Muscle layer of colon (tissue), 2 donors: ENCODE measurements at regions not wholly inside any gene's neighbourhood (a gene's known extent, or its start where the extent isn't known, plus 50 kb on each side); places are given as distances from the start of the nearest gene placed in this dataset.
"Not testable (repeated sequence)": the region's sequence is repeated elsewhere in the genome, so short reads cannot be mapped to it uniquely, and the experiment has no call there.

Experiments
- H3K27ac ChIP-seq: one replicate; pipeline ENCODE4 v1.7.0; 2013; ENCODE audit warnings: low read depth, mild to moderate bottlenecking, low read length, moderate library complexity
- H3K27me3 ChIP-seq, 2 donors: one replicate each; pipeline ENCODE4 v1.7.0; 2013; ENCODE audit warnings: low read length in 2 of 2, mild to moderate bottlenecking in 2 of 2; ENCODE audit not compliant: insufficient read depth in 2 of 2, control insufficient read depth in 1 of 2
- H3K36me3 ChIP-seq: one replicate; pipeline ENCODE4 v1.7.0; 2013; ENCODE audit warnings: mild to moderate bottlenecking, low read length; ENCODE audit not compliant: insufficient read depth
- H3K4me1 ChIP-seq: one replicate; pipeline ENCODE4 v1.7.0; 2013; ENCODE audit warnings: mild to moderate bottlenecking, low read length; ENCODE audit not compliant: insufficient read depth
- H3K4me3 ChIP-seq, 2 donors: one replicate each; pipeline ENCODE4 v1.7.0; 2013; ENCODE audit warnings: low read length in 2 of 2, low read depth in 1 of 2, mild to moderate bottlenecking in 1 of 2, moderate library complexity in 1 of 2
- H3K9ac ChIP-seq: one replicate; pipeline ENCODE4 v1.7.0; 2013; ENCODE audit warnings: low read length
- H3K9me3 ChIP-seq: one replicate; pipeline ENCODE4 v1.7.0; 2013; ENCODE audit warnings: mild to moderate bottlenecking, low read length
- donor health status: abdominal sarcoma.
- donor health status: Adenocarcinoma of cecum.

DNA sequence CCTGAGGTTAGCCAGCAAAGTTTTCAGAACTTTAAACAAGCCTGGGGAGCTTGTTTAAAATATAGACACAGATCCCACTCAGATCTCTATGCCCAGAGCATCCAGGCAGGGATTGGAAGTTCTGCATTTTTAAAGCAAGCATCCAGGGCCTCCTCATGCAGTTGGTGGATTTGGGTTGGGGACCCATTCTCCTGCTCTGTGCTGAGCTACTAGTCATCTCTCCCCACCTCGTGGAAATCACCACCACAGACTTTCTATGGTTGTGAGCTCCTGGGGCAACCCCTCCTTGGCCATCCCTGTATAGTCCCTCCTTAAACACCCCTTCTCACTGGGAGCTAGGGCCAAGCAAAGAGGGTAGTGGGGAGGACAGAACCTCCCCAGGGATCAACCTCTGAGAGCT lies 73.5 kb upstream of the CASZ1 start:
- Histone ChIP-seq H3K27ac (no peak overlapping the region), H3K4me3 (no peak overlapping the region), H3K9ac (no peak overlapping the region), H3K36me3 (no peaks in the 10 kb centered on the region), H3K9me3 (no peaks in the 10 kb centered on the region), H3K27me3 (peaks cover 0 to 19% of the 10 kb centered on the region in 2 donors), H3K4me1 (peaks cover 8% of the 10 kb centered on the region)

DNA sequence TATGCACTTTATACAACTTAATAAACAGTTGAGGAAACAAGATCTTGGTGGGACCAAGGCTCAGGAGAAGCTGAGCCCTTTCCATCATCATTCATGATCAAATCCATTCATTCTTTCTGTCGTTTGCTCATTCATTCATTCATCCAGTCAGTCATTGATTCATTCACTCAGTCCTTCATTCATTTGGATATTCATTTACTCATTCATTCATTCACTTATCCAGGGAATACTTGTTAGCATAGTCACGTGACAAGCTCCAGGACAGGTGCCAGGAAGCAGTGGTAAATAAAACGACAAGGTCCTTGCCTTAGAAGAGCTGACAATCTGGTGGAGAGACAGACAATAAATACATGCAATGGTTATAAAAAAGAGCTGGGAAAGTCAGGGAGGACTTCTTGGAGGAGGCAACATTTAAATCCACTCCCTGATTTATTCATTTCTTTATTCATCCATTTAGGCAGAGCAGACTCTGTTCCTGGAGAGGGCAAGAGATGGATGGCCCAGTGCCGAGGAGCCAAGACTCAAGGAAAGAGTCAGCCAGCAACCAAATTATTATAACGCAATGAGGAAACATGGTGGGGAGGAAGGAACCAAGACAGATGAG lies 74.1 kb upstream of the CASZ1 start:
- Histone ChIP-seq H3K36me3 (no peaks in the 10 kb centered on the region), H3K4me1 (peaks cover 8% of the 10 kb centered on the region), H3K9ac (no peak overlapping the region), H3K4me3 (no peak overlapping the region), H3K27ac (no peak overlapping the region), H3K9me3 (no peaks in the 10 kb centered on the region), H3K27me3 (peaks cover 0 to 17% of the 10 kb centered on the region in 2 donors)

DNA sequence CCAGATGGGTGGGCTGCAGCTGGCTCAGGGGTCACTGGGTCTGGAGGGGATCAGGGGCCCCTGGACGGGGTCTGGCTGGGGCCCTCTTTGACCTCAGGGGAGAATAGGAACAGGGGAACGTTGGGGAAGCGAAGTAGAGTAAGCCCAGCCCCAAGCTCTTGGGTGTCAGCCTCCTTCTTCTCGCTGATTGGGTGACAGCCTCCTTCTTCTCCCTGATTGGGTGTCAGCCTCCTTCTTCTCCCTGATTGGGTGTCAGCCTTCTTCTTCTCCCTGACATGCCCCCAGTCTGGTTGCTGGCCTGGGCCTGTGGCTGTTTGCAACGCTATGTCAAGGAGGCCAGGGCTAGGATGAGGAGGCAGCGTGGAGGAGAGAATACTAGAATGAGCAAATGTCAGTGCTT lies 76.7 kb upstream of the CASZ1 start:
- Histone ChIP-seq H3K9me3 (no peaks in the 10 kb centered on the region), H3K9ac (no peak overlapping the region), H3K4me3 (no peak overlapping the region), H3K27ac (no peak overlapping the region), H3K36me3 (no peaks in the 10 kb centered on the region), H3K4me1 (no peaks in the 10 kb centered on the region), H3K27me3 (peaks cover 0 to 9% of the 10 kb centered on the region in 2 donors)

DNA sequence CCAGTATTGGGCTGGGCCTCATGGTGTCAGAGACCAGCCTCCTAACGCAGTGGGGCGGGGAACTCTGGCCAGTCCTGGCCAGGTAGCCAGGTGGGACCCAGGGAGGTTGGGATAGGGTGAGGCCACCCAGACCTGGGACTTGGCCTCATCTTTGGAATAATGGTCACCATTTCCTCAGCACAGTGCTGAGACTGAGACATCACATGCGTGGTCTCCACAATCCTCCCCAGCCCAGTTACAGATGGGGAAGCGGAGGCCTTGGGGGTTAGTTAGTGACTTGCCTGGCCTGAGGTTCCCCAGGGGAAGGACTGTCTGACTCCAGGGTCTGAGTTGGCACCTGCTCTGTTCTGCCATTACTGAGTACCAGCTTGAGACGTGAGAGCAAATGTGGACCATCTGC lies 77.9 kb upstream of the CASZ1 start:
- H3K9me3 ChIP-seq = no peaks in the 10 kb centered on the region
- no peaks in the 10 kb centered on the region for H3K36me3 ChIP-seq
- no peaks in the 10 kb centered on the region for H3K4me1 ChIP-seq
- no peaks in the 10 kb centered on the region for H3K27me3 ChIP-seq
- H3K4me3 ChIP-seq = no peak overlapping the region
- H3K27ac ChIP-seq = no peak overlapping the region
- H3K9ac ChIP-seq = no peak overlapping the region

DNA sequence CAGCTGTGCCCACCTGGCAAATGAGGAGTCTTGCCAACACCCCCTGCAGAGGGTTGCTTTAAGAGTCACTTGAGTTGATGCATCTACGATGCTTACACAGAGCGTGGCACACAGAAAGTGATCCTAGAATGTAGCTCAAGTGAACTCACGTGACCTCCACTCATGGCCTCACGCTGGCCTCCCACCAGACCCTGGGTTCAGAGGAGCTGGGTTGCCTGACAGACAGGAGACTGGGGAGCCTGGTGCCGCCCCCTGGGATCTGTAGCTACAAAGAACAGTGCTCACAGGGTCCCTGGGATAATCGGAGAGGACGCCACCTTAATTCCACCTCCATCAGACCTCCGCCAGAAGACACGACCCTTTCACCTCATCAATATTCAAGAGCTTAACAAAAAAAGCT lies 81.4 kb upstream of the CASZ1 start:
- Histone ChIP-seq H3K27ac (no peak overlapping the region), H3K4me3 (no peak overlapping the region), H3K36me3 (no peaks in the 10 kb centered on the region), H3K4me1 (no peaks in the 10 kb centered on the region), H3K9ac (no peak overlapping the region), H3K27me3 (no peaks in the 10 kb centered on the region), H3K9me3 (no peaks in the 10 kb centered on the region)

DNA sequence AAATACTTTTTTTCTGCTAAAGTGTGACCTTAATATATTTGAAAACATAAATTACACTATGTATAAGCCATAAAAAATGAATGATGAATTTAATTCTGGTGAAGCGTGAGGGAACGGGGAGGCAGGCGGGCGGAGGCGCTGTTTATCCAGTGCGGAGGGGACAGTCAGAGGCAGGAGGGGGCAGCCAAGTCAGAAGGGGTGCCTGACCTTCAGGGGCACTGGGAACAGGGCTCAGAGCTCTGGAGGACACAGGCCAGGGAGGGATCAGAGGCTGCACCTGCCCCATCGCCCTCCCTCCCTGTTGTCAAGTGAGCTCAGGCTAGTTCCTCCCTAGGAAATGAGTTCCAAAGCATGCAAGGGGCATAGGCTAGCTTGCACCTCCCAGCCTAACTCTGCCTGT lies 82.0 kb upstream of the CASZ1 start:
- H3K4me3 ChIP-seq = no peak overlapping the region
- no peaks in the 10 kb centered on the region for H3K27me3 ChIP-seq
- no peaks in the 10 kb centered on the region for H3K4me1 ChIP-seq

DNA sequence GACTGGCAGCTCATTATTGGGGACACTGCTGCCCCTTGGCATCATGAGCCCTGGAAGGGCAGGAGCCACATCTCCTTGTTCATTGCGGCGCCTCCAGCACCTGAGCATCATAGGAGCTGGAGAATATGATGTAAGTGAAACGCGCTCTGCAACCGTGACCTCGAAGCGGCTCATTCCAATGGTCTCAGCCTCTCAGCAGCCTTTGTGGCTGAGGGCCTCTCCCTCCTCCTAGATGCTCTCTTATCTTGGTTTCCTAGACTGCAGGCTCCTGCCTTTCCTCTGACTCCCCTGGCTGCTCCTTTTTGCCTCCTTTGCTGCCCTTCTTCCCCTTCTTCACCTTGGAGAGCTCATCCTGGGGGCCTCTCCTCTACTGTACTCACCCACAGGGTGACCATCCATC lies 83.6 kb upstream of the CASZ1 start:
- Histone ChIP-seq H3K9me3 (no peaks in the 10 kb centered on the region), H3K36me3 (no peaks in the 10 kb centered on the region), H3K9ac (no peak overlapping the region), H3K27ac (no peak overlapping the region), H3K4me3 (no peak overlapping the region), H3K27me3 (no peaks in the 10 kb centered on the region), H3K4me1 (no peaks in the 10 kb centered on the region)

More for the DNA sequence above, 82.0 kb upstream of the CASZ1 start:
- Histone ChIP-seq H3K9ac (no peak overlapping the region), H3K36me3 (no peaks in the 10 kb centered on the region), H3K9me3 (no peaks in the 10 kb centered on the region), H3K27ac (no peak overlapping the region)

DNA sequence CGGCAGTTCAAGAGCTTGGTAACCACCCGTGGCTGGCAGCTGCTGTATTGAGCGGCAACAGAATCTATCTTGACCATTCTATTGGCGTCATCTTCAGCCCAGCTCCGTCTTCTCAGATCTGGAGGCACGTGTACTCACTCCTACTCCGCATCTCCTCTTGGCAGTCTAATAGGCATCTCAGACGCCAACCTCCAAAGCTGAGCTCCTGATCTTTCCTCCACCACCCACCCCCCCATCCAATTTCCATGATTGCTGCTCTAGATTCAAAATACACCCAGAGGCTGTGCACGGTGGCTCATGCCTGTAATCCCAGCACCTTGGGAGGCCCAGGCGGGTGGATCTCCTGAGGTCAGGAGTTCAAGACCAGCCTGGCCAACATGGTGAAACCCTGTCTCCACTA lies 84.6 kb upstream of the CASZ1 start:
- no peak overlapping the region for H3K4me3 ChIP-seq
- no peaks in the 10 kb centered on the region for H3K9me3 ChIP-seq
- no peak overlapping the region for H3K9ac ChIP-seq
- no peaks in the 10 kb centered on the region for H3K36me3 ChIP-seq
- H3K4me1 ChIP-seq = no peaks in the 10 kb centered on the region
- no peak overlapping the region for H3K27ac ChIP-seq
- no peaks in the 10 kb centered on the region for H3K27me3 ChIP-seq

DNA sequence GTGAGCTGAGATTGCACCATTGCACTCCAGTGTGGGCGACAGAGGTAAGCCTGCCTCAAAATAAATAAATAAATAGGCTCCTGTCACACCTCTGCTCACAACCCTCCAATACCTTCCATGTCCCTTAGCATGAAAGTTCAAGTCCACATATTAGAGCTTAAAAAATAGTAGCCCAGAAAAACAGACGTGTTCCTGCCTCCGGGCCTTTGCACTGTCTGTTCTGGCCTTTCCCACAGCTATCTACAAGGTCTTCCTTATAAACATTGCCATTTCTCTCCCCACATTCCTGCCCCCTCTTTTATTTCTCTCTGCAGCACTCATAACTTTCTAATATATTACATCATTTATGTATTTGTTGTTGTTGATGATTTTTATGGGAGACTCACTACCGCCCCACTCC lies 85.6 kb upstream of the CASZ1 start:
- no peak overlapping the region for H3K4me3 ChIP-seq
- H3K27ac ChIP-seq = no peak overlapping the region
- no peaks in the 10 kb centered on the region for H3K4me1 ChIP-seq
- no peaks in the 10 kb centered on the region for H3K27me3 ChIP-seq
- H3K9me3 ChIP-seq = no peaks in the 10 kb centered on the region
- H3K9ac ChIP-seq = no peak overlapping the region
- H3K36me3 ChIP-seq = no peaks in the 10 kb centered on the region

DNA sequence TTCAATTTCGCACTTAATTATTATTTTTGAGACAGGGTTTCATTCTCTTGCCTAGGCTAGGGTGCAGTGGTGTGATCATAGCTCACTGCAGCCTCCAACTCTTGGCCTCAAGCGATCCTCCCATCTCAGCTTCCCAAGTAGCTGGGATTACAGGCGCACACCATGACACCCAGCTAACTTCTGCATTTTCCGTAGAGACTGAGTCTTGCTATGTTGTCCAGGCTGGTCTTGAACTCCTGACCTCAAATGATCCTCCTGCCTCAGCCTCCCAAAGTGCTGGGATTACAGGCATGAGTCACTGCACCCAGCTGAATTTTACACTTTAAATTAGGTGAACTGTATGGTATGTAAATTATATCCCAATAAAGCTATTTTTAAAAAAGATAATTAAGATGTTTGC lies 90.6 kb upstream of the CASZ1 start:
- not testable (repeated sequence) for H3K4me1 ChIP-seq, H3K36me3 ChIP-seq, H3K9me3 ChIP-seq, H3K27ac ChIP-seq, H3K9ac ChIP-seq, H3K4me3 ChIP-seq
- H3K27me3 ChIP-seq = peaks cover 20 to 28% of the 10 kb centered on the region in 2 donors

DNA sequence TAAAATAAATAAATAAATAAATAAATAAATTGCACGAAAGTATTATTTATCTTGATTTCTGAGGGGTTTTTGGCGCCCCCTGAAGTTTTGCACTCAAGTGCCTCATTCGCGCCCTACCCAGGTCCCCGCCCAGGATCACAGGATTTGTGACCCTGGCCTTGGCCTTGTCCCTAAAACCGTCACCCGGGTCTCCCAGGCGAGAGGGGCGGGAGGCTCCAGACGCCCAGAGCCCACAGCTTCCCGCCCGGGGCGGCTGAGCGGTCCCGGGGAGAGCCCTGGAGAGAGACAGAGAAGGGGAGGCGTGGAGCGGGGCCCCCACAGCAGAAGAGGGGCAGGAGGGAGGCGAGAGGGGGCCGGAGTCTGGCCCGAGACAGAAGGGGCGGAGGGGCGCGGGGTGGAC lies 91.8 kb upstream of the CASZ1 start:
- Histone ChIP-seq H3K27ac (no peak overlapping the region), H3K4me1 (no peaks in the 10 kb centered on the region), H3K9ac (no peak overlapping the region), H3K4me3 (no peak overlapping the region), H3K36me3 (no peaks in the 10 kb centered on the region), H3K9me3 (no peaks in the 10 kb centered on the region), H3K27me3 (peaks cover 20 to 32% of the 10 kb centered on the region in 2 donors)

DNA sequence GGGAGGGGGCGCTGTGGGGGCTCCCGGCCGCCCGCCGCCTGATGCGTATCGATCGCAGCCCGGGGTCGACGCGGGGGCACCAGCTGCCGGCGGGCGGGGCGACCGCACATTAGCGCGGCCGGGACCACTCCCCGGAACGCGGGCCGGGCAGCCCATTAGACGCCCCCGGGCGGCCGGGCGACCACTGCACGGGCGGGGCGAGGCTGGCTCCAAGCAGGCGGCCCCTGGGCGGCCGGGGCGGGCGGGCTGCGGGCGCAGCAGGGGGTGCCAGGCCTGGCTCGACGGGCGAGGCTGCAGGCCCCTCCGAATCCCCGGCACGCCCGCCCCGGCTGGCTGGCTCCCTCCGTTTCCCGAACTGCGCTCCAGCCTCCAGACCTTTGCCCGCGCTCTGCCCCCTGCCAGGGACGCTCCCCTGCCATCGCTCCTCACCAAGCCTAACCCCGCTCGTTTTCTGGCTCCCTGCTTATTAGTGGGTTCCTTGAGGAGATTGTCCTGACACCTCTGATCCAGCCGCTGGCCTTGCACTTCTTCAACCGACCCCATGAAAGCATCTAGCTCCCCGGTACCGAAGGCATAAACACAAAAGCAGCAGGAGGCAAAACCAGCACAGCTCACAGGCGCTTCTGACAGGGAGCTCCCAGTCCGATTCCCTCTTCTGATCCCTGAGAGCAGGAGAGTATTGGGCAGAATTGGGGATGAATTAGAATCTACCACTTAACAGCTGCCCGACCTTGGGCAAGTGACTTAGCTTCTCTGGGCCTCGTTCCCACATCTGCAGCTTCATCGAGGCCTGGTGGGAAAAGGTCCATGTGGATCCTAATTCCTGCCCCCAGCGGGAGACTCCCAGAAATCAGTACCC lies 92.6 kb upstream of the CASZ1 start:
- no peak overlapping the region for H3K9ac ChIP-seq
- H3K36me3 ChIP-seq = no peaks in the 10 kb centered on the region
- no peak overlapping the region for H3K4me3 ChIP-seq
- no peaks in the 10 kb centered on the region for H3K9me3 ChIP-seq
- H3K27ac ChIP-seq = no peak overlapping the region
- no peaks in the 10 kb centered on the region for H3K4me1 ChIP-seq
- peaks cover 20 to 32% of the 10 kb centered on the region in 2 donors for H3K27me3 ChIP-seq
